ENCODE measurements at regions not wholly inside any gene's neighbourhood (a gene's known extent, or its start where the extent isn't known, plus 50 kb on each side); places are given as distances from the start of the nearest gene placed in this dataset.

- no peak for DNase-seq
Observed at GRCh38 chr13:63436325-63436668, 2020.6 kb upstream of the PCDH20 start.

GRCh38 chr13:63435667-63436324 is 2020.1 kb upstream of the PCDH20 start:
- no peak for DNase-seq

GRCh38 chr13:63433546-63434150 is 2018.0 kb upstream of the PCDH20 start:
- no peak for DNase-seq

GRCh38 chr13:63427170-63427569 is 2011.5 kb upstream of the PCDH20 start:
- no peak for DNase-seq

- no peak for DNase-seq
Observed at GRCh38 chr13:63425131-63425530, 2009.5 kb upstream of the PCDH20 start.

- no peak for DNase-seq
Observed at GRCh38 chr13:63421123-63421522, 2005.5 kb upstream of the PCDH20 start.

- no peak for DNase-seq
Observed at GRCh38 chr13:63420685-63421084, 2005.0 kb upstream of the PCDH20 start.

GRCh38 chr13:63414247-63414646 is 1998.6 kb upstream of the PCDH20 start:
- DNase-seq, result no peak

- no peak for DNase-seq
Observed at GRCh38 chr13:63409791-63410351, 1994.2 kb upstream of the PCDH20 start.

GRCh38 chr13:63408331-63409189 is 1992.9 kb upstream of the PCDH20 start:
- DNase-seq, result peak; percentile 3

- no peak for DNase-seq
Observed at GRCh38 chr13:63403733-63404132, 1988.1 kb upstream of the PCDH20 start.

- no peak for DNase-seq
Observed at GRCh38 chr13:63396746-63397145, 1981.1 kb upstream of the PCDH20 start.

GRCh38 chr13:63393112-63393511 is 1977.5 kb upstream of the PCDH20 start:
- no peak for DNase-seq

- DNase-seq, result no peak
Observed at GRCh38 chr13:63389756-63390155, 1974.1 kb upstream of the PCDH20 start.

- DNase-seq, result no peak
Observed at GRCh38 chr13:63381078-63381859, 1965.6 kb upstream of the PCDH20 start.

- DNase-seq, result no peak
Observed at GRCh38 chr13:63377986-63378385, 1962.3 kb upstream of the PCDH20 start.

- DNase-seq, result no peak
Observed at GRCh38 chr13:63370101-63370500, 1954.5 kb upstream of the PCDH20 start.

GRCh38 chr13:63367522-63368198 is 1952.0 kb upstream of the PCDH20 start:
- no peak for DNase-seq

- DNase-seq, result no peak
Observed at GRCh38 chr13:63364159-63364558, 1948.5 kb upstream of the PCDH20 start.

- DNase-seq, result no peak
Observed at GRCh38 chr13:63351533-63351932, 1935.9 kb upstream of the PCDH20 start.

- no peak for DNase-seq
Observed at GRCh38 chr13:63351081-63351480, 1935.4 kb upstream of the PCDH20 start.

- no peak for DNase-seq
Observed at GRCh38 chr13:63345835-63346234, 1930.2 kb upstream of the PCDH20 start.

Data from NCI-H446 treated with DMSO at 0.1 percent for 48 hours (cell line).